HAP-1 (cell line): ENCODE measurements at regions not wholly inside any gene's neighbourhood (a gene's known extent, or its start where the extent isn't known, plus 50 kb on each side); places are given as distances from the start of the nearest gene placed in this dataset.

Experiments
- DNase-seq, 2 experiments: peaks; one replicate each; pipeline ENCODE4 v3.0.0-alpha.2; 2016 to 2020; ENCODE audit warnings: low spot score in 2 of 2
- H3K27me3 ChIP-seq: fragments of 250-450 bp; sonication (Bioruptor Pico); 2 replicates; pipeline ENCODE4 v1.5.1; 2020; ENCODE audit warnings: low read depth, mild to moderate bottlenecking, moderate library complexity
- H3K36me3 ChIP-seq: fragments of 250-450 bp; sonication (Bioruptor Pico); replicated peaks from 2 replicates; pipeline ENCODE4 v1.5.1; 2020; ENCODE audit warnings: mild to moderate bottlenecking
- H3K4me1 ChIP-seq: fragments of 250-450 bp; sonication (Bioruptor Pico); 2 replicates; pipeline ENCODE4 v1.5.1; 2020; ENCODE audit warnings: mild to moderate bottlenecking
- H3K4me3 ChIP-seq: fragments of 250-450 bp; sonication (Bioruptor Pico); 2 replicates; pipeline ENCODE4 v1.5.1; 2020; ENCODE audit warnings: mild to moderate bottlenecking, moderate library complexity
- H3K9me3 ChIP-seq: fragments of 250-450 bp; sonication (Bioruptor Pico); 2 replicates; pipeline ENCODE4 v1.5.1; 2020; ENCODE audit warnings: mild to moderate bottlenecking, moderate library complexity
- in situ Hi-C: fragments of 300-500 bp; cut with MboI; formaldehyde crosslinking; loops from 3 replicates; pipeline ENCODE4 v1.14.3; 2020; ENCODE audit warnings: low sequenced_read_pairs, inconsistent platforms, mixed read lengths

- Histone ChIP-seq H3K4me1 (no peaks in the 10 kb centered on the region), H3K27me3 (no peaks in the 10 kb centered on the region), H3K9me3 (no peaks in the 10 kb centered on the region), H3K4me3 (no peak overlapping the region), H3K36me3 (no peaks in the 10 kb centered on the region)
- no peak for DNase-seq
- in situ Hi-C loops = no loop called here
These were observed 466.6 kb upstream of the ETAA1 start for GRCh38 chr2:66930339-66931220.

GRCh38 chr2:66938471-66938967 lies 458.6 kb upstream of the ETAA1 start:
- DNase-seq = no peak
- no peaks in the 10 kb centered on the region for H3K36me3 ChIP-seq

GRCh38 chr2:66940080-66940479 lies 457.1 kb upstream of the ETAA1 start:
- in situ Hi-C loops = no loop called here
- DNase-seq = no peak
- no peaks in the 10 kb centered on the region for H3K27me3 ChIP-seq
- no peaks in the 10 kb centered on the region for H3K36me3 ChIP-seq
- H3K4me3 ChIP-seq = no peak overlapping the region
- H3K4me1 ChIP-seq = no peaks in the 10 kb centered on the region
- no peaks in the 10 kb centered on the region for H3K9me3 ChIP-seq

More at GRCh38 chr2:66938471-66938967, 458.6 kb upstream of the ETAA1 start:
- H3K27me3 ChIP-seq = no peaks in the 10 kb centered on the region
- H3K4me3 ChIP-seq = no peak overlapping the region
- no peaks in the 10 kb centered on the region for H3K9me3 ChIP-seq
- no peaks in the 10 kb centered on the region for H3K4me1 ChIP-seq
- in situ Hi-C loops = no loop called here

- H3K27me3 ChIP-seq = no peaks in the 10 kb centered on the region; the same call in 1 of the 2 replicates
- no peak for DNase-seq
- H3K9me3 ChIP-seq = no peaks in the 10 kb centered on the region
- H3K4me1 ChIP-seq = no peaks in the 10 kb centered on the region
- no peak overlapping the region for H3K4me3 ChIP-seq
- H3K36me3 ChIP-seq = no peaks in the 10 kb centered on the region
- in situ Hi-C loops = no loop called here
These were observed 448.9 kb upstream of the ETAA1 start for GRCh38 chr2:66948234-66948633.

- no peak for DNase-seq
- Histone ChIP-seq H3K27me3 (no peaks in the 10 kb centered on the region; the same call in 1 of the 2 replicates), H3K36me3 (no peaks in the 10 kb centered on the region), H3K9me3 (no peaks in the 10 kb centered on the region), H3K4me3 (no peak overlapping the region), H3K4me1 (no peaks in the 10 kb centered on the region)
- in situ Hi-C loops = no loop called here
These were observed 439.9 kb upstream of the ETAA1 start for GRCh38 chr2:66957198-66957597.

GRCh38 chr2:66957677-66958076 lies 439.5 kb upstream of the ETAA1 start:
- H3K36me3 ChIP-seq = no peaks in the 10 kb centered on the region
- H3K27me3 ChIP-seq = no peaks in the 10 kb centered on the region; the same call in 1 of the 2 replicates
- H3K9me3 ChIP-seq = no peaks in the 10 kb centered on the region
- in situ Hi-C loops = no loop called here
- DNase-seq = no peak
- no peak overlapping the region for H3K4me3 ChIP-seq
- H3K4me1 ChIP-seq = no peaks in the 10 kb centered on the region

- DNase-seq = no peak
- H3K9me3 ChIP-seq = no peaks in the 10 kb centered on the region
- H3K4me1 ChIP-seq = no peaks in the 10 kb centered on the region
- H3K4me3 ChIP-seq = no peak overlapping the region
- H3K36me3 ChIP-seq = no peaks in the 10 kb centered on the region
- in situ Hi-C loops = no loop called here
- no peaks in the 10 kb centered on the region for H3K27me3 ChIP-seq
These were observed 437.0 kb upstream of the ETAA1 start for GRCh38 chr2:66960161-66960560.

- Histone ChIP-seq H3K4me1 (no peaks in the 10 kb centered on the region), H3K4me3 (no peak overlapping the region), H3K36me3 (no peaks in the 10 kb centered on the region), H3K9me3 (no peaks in the 10 kb centered on the region), H3K27me3 (no peaks in the 10 kb centered on the region; the same call in 1 of the 2 replicates)
- in situ Hi-C loops = no loop called here
- DNase-seq = no peak
These were observed 434.4 kb upstream of the ETAA1 start for GRCh38 chr2:66962716-66963115.

- Histone ChIP-seq H3K36me3 (no peaks in the 10 kb centered on the region), H3K9me3 (no peaks in the 10 kb centered on the region), H3K27me3 (no peaks in the 10 kb centered on the region; the same call in 1 of the 2 replicates), H3K4me3 (no peak overlapping the region), H3K4me1 (no peaks in the 10 kb centered on the region)
- in situ Hi-C loops = no loop called here
- no peak for DNase-seq
These were observed 430.5 kb upstream of the ETAA1 start for GRCh38 chr2:66966631-66967030.

- Histone ChIP-seq H3K4me1 (no peaks in the 10 kb centered on the region), H3K36me3 (no peaks in the 10 kb centered on the region), H3K9me3 (no peaks in the 10 kb centered on the region), H3K27me3 (no peaks in the 10 kb centered on the region; the same call in 1 of the 2 replicates), H3K4me3 (no peak overlapping the region)
- in situ Hi-C loops = no loop called here
- no peak for DNase-seq
These were observed 428.2 kb upstream of the ETAA1 start for GRCh38 chr2:66968946-66969345.

- Histone ChIP-seq H3K4me3 (no peak overlapping the region), H3K27me3 (no peaks in the 10 kb centered on the region), H3K4me1 (no peaks in the 10 kb centered on the region), H3K36me3 (no peaks in the 10 kb centered on the region), H3K9me3 (no peaks in the 10 kb centered on the region)
- in situ Hi-C loops = no loop called here
- DNase-seq = no peak
These were observed 416.1 kb upstream of the ETAA1 start for GRCh38 chr2:66981074-66981473.

- H3K9me3 ChIP-seq = no peaks in the 10 kb centered on the region
- in situ Hi-C loops = no loop called here
- H3K4me1 ChIP-seq = no peaks in the 10 kb centered on the region
- H3K4me3 ChIP-seq = no peak overlapping the region
- H3K27me3 ChIP-seq = peaks cover 1% of the 10 kb centered on the region; the same call in 1 of the 2 replicates
- no peaks in the 10 kb centered on the region for H3K36me3 ChIP-seq
- no peak for DNase-seq
These were observed 414.4 kb upstream of the ETAA1 start for GRCh38 chr2:66982766-66983165.

GRCh38 chr2:66984864-66985263 lies 412.3 kb upstream of the ETAA1 start:
- no peaks in the 10 kb centered on the region for H3K4me1 ChIP-seq
- H3K27me3 ChIP-seq = peaks cover 3% of the 10 kb centered on the region; the same call in 1 of the 2 replicates
- H3K36me3 ChIP-seq = no peaks in the 10 kb centered on the region
- DNase-seq = no peak
- in situ Hi-C loops = no loop called here
- no peaks in the 10 kb centered on the region for H3K9me3 ChIP-seq
- H3K4me3 ChIP-seq = no peak overlapping the region

GRCh38 chr2:66985906-66986305 lies 411.2 kb upstream of the ETAA1 start:
- H3K9me3 ChIP-seq = no peaks in the 10 kb centered on the region
- in situ Hi-C loops = no loop called here
- no peaks in the 10 kb centered on the region for H3K36me3 ChIP-seq
- no peak overlapping the region for H3K4me3 ChIP-seq
- H3K27me3 ChIP-seq = peaks cover 6% of the 10 kb centered on the region; the same call in 1 of the 2 replicates
- no peaks in the 10 kb centered on the region for H3K4me1 ChIP-seq
- no peak for DNase-seq
